ENCODE measurements at regions not wholly inside any gene's neighbourhood (a gene's known extent, or its start where the extent isn't known, plus 50 kb on each side); places are given as distances from the start of the nearest gene placed in this dataset.

DNA sequence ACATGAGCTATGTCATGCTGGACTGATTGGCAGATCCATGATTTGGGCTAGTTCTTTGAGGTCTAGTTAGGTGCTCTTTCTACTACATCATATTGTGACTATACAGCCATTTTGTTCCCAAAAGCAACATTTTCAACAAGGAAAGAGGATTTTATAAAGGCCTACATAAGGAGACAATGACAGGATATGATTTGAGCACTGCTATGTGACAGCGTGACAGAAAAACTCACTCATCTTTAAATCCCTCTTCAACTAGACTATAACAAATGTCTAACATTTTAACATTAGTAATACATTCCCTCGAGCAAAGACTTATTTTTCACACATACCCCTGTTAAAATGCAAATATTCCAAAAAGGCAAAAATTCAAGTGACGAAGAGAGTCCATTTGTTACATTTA is 209.6 kb upstream of the CHST9 start:
- Mint-ChIP-seq H3K27ac (ENCODE audit: unreplicated experiment) (no peak overlapping the region), H3K4me3 (ENCODE audit: unreplicated experiment) (no peak overlapping the region), H3K4me1 (ENCODE audit: low read depth, unreplicated experiment) (no peaks in the 10 kb centered on the region), H3K36me3 (ENCODE audit: unreplicated experiment) (no peaks in the 10 kb centered on the region), H3K27me3 (ENCODE audit: unreplicated experiment) (no peaks in the 10 kb centered on the region), H3K9me3 (ENCODE audit: unreplicated experiment) (no peaks in the 10 kb centered on the region)
- TF ChIP-seq, protein P1, sequence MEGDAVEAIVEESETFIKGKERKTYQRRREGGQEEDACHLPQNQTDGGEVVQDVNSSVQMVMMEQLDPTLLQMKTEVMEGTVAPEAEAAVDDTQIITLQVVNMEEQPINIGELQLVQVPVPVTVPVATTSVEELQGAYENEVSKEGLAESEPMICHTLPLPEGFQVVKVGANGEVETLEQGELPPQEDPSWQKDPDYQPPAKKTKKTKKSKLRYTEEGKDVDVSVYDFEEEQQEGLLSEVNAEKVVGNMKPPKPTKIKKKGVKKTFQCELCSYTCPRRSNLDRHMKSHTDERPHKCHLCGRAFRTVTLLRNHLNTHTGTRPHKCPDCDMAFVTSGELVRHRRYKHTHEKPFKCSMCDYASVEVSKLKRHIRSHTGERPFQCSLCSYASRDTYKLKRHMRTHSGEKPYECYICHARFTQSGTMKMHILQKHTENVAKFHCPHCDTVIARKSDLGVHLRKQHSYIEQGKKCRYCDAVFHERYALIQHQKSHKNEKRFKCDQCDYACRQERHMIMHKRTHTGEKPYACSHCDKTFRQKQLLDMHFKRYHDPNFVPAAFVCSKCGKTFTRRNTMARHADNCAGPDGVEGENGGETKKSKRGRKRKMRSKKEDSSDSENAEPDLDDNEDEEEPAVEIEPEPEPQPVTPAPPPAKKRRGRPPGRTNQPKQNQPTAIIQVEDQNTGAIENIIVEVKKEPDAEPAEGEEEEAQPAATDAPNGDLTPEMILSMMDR (IDR thresholded peaks at IDR 0.05; ENCODE audit: partially characterized antibody, unreplicated experiment): no peak
- DNase-seq: no peak

DNA sequence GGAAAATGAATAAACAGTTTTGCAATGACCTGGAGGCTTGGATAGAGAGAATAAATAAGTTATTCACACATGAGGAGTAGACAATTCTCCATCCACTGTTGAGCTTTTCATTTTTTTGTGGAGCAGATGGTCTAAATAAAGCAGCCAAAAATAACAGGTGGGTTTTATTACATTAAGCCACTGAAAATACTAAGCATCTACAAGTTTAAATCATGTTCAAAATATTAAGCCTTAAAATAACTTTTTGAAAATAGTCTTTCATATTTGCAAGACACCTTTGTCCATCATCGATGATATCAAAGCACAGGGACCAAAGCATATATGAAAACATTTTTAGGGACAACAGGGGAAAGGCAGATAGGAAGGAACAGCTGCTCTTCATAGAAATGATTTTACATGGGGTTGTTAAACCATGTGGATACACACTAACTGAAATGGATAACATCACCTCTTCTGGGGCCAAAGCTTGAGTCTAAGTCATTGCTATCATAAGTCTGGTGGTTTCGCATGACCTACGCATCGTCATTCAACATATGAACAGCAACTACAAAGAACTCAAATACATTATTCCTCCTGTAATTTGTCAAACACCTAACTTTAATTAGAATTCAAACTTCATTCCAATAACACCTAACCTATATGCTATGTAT is 197.6 kb upstream of the CHST9 start:
- Mint-ChIP-seq H3K36me3 (ENCODE audit: unreplicated experiment) (no peaks in the 10 kb centered on the region), H3K4me1 (ENCODE audit: low read depth, unreplicated experiment) (no peaks in the 10 kb centered on the region), H3K27ac (ENCODE audit: unreplicated experiment) (no peak overlapping the region), H3K9me3 (ENCODE audit: unreplicated experiment) (no peaks in the 10 kb centered on the region), H3K27me3 (ENCODE audit: unreplicated experiment) (no peaks in the 10 kb centered on the region), H3K4me3 (ENCODE audit: unreplicated experiment) (no peak overlapping the region)
- DNase-seq: no peak
- TF ChIP-seq, protein P1 (IDR thresholded peaks at IDR 0.05; ENCODE audit: partially characterized antibody, unreplicated experiment): no peak

DNA sequence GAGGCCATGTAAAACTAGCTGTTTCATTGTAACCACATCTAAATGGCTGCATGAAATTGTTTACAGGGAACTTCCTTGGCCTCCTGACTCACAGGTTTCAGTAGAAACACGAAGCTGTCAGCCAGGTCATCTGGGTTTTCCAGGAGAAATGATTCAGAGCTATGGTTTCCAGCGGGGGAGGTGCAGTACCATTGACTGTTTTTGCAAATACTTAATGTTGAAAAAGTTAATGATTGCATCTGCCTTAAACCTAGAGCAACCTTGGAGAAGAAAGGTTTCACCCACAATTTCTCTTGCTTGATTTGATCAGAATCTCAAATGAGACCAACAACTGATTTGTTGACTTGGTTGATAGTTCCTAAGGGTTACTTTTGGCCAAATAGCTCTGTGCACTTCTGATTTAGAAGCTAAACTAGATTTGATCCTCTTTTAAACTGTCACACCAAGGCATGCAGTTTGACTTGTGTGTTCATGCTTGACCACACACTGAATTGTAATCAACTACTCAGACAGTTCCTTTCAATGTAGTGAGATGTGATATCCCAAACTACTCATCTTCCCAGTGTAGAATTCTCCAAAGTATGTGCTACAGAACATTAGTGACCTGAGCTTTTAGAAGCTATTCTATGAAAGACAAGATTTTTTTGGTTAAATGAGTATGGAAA is 193.5 kb upstream of the CHST9 start:
- no peaks in the 10 kb centered on the region for H3K36me3 Mint-ChIP-seq (ENCODE audit: unreplicated experiment)

DNA sequence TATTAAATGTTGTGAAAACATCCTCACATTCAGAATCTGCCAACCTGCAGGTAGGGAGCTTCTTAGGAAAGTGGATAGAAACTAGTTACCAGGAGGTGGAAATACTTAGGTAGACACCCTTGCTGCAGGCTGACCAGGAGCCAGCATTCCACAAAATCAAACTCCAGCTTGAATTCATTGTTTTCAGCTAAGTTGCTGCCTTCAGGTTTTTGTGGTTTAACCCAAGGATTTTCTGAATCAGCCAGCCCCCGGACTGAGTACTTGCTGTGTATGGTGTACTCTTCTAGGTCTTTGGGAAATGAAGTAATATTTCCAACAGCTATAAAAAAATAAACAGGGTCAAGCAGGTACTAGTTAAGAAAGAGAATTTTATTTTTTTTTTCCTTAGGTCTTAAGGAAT is 192.1 kb upstream of the CHST9 start:
- Mint-ChIP-seq H3K4me3 (ENCODE audit: unreplicated experiment) (no peak overlapping the region), H3K9me3 (ENCODE audit: unreplicated experiment) (peaks cover 1% of the 10 kb centered on the region), H3K27ac (ENCODE audit: unreplicated experiment) (no peak overlapping the region), H3K4me1 (ENCODE audit: low read depth, unreplicated experiment) (no peaks in the 10 kb centered on the region), H3K27me3 (ENCODE audit: unreplicated experiment) (peaks cover 2% of the 10 kb centered on the region), H3K36me3 (ENCODE audit: unreplicated experiment) (no peaks in the 10 kb centered on the region)
- DNase-seq: no peak
- TF ChIP-seq, protein P1 (IDR thresholded peaks at IDR 0.05; ENCODE audit: partially characterized antibody, unreplicated experiment): no peak

More for the DNA sequence above, 193.5 kb upstream of the CHST9 start:
- TF ChIP-seq, protein P1 (IDR thresholded peaks at IDR 0.05; ENCODE audit: partially characterized antibody, unreplicated experiment): no peak
- H3K4me3 Mint-ChIP-seq (ENCODE audit: unreplicated experiment): no peak overlapping the region
- H3K27me3 Mint-ChIP-seq (ENCODE audit: unreplicated experiment): no peaks in the 10 kb centered on the region
- no peaks in the 10 kb centered on the region for H3K4me1 Mint-ChIP-seq (ENCODE audit: low read depth, unreplicated experiment)
- H3K9me3 Mint-ChIP-seq (ENCODE audit: unreplicated experiment): no peaks in the 10 kb centered on the region
- DNase-seq: no peak
- H3K27ac Mint-ChIP-seq (ENCODE audit: unreplicated experiment): no peak overlapping the region

DNA sequence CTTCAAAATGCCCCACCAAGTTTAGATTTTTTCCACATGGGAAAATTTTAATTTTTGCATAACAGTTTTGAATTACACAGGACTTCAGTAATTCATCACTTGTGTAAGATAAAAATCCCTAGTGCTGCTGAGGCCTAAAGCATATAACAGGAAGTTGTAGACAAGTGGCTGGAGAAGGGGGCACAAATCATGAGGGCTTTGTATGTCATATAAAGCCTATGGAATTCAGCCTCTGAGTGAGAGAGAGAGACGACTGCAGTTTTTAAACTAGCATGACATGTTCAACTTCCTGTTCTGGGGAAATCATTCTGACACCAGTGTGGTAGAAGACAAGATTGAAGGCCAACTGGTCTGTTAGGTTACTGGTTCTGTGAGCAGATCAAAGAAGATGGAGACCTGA is 187.3 kb upstream of the CHST9 start:
- no peaks in the 10 kb centered on the region for H3K36me3 Mint-ChIP-seq (ENCODE audit: unreplicated experiment)
- no peak overlapping the region for H3K4me3 Mint-ChIP-seq (ENCODE audit: unreplicated experiment)
- TF ChIP-seq, protein P1 (IDR thresholded peaks at IDR 0.05; ENCODE audit: partially characterized antibody, unreplicated experiment): no peak
- peaks cover 1% of the 10 kb centered on the region for H3K9me3 Mint-ChIP-seq (ENCODE audit: unreplicated experiment)
- peaks cover 2% of the 10 kb centered on the region for H3K27me3 Mint-ChIP-seq (ENCODE audit: unreplicated experiment)
- DNase-seq: no peak
- no peaks in the 10 kb centered on the region for H3K4me1 Mint-ChIP-seq (ENCODE audit: low read depth, unreplicated experiment)
- H3K27ac Mint-ChIP-seq (ENCODE audit: unreplicated experiment): no peak overlapping the region

Data from glutamatergic neuron (in vitro differentiated cells).